SK-N-SH treated with all-trans-retinoic acid at 6 μM for 48 hours (cell line): ENCODE measurements at regions not wholly inside any gene's neighbourhood (a gene's known extent, or its start where the extent isn't known, plus 50 kb on each side); places are given as distances from the start of the nearest gene placed in this dataset.
A peak's percentile ranks its signal among the peaks of the same experiment; 100 is the strongest.

Source experiments
- ATAC-seq: fragments of 200-7000 bp; cut with Tn5 transposase; 3 replicates; pipeline ENCODE4 v1.9.1; 2020; ENCODE audit warnings: mild to moderate bottlenecking, moderate library complexity
- ARNTL ChIP-seq: fragments of 450-650 bp; formaldehyde crosslinking; IDR thresholded peaks from 2 replicates; pipeline ENCODE4 v1.5.0; 2020; ENCODE audit warnings: low read depth, mild to moderate bottlenecking, moderate library complexity, borderline replicate concordance
- BACH2 ChIP-seq: fragments of 250-450 bp; sonication (Bioruptor Pico); IDR thresholded peaks from 2 replicates; pipeline ENCODE4 v1.9.0; 2021; ENCODE audit warnings: mild to moderate bottlenecking, borderline replicate concordance
- CREB5 ChIP-seq: fragments of 250-450 bp; sonication (Bioruptor Pico); IDR thresholded peaks from 2 replicates; pipeline ENCODE4 v1.5.1; 2020; ENCODE audit warnings: low read depth, mild to moderate bottlenecking, moderate library complexity
- CSDC2 ChIP-seq: fragments of 250-450 bp; sonication (Bioruptor Pico); IDR thresholded peaks from 2 replicates; pipeline ENCODE4 v1.5.0; 2020; ENCODE audit warnings: mild to moderate bottlenecking, moderate library complexity
- CSRNP3 ChIP-seq: fragments of 250-450 bp; sonication (Bioruptor Pico); IDR thresholded peaks from 2 replicates; pipeline ENCODE4 v1.5.1; 2021; ENCODE audit warnings: mild to moderate bottlenecking, moderate library complexity
- GLIS3 ChIP-seq: fragments of 250-450 bp; sonication (Bioruptor Pico); IDR thresholded peaks from 2 replicates; pipeline ENCODE4 v1.5.0; 2020; ENCODE audit warnings: mild to moderate bottlenecking, moderate library complexity
- ISL1 ChIP-seq: fragments of 250-450 bp; sonication (Bioruptor Pico); IDR thresholded peaks from 2 replicates; pipeline ENCODE4 v2.1.2; 2022; ENCODE audit warnings: mild to moderate bottlenecking, moderate library complexity
- OSR1 ChIP-seq: fragments of 250-450 bp; sonication (Bioruptor Pico); IDR thresholded peaks from 2 replicates; pipeline ENCODE4 v1.8.0; 2022; ENCODE audit warnings: moderate library complexity, mild to moderate bottlenecking, inconsistent platforms
- PATZ1 ChIP-seq: fragments of 250-450 bp; sonication (Bioruptor Pico); IDR thresholded peaks from 2 replicates; pipeline ENCODE4 v1.8.0; 2020; ENCODE audit warnings: mild to moderate bottlenecking, moderate library complexity, borderline replicate concordance
- POU6F1 ChIP-seq: fragments of 250-450 bp; sonication (Bioruptor Pico); IDR thresholded peaks from 2 replicates; pipeline ENCODE4 v1.8.0; 2021; ENCODE audit warnings: low read depth, mild to moderate bottlenecking, moderate library complexity, borderline replicate concordance
- PPARA ChIP-seq: fragments of 250-450 bp; sonication (Bioruptor Pico); IDR thresholded peaks from 2 replicates; pipeline ENCODE4 v1.5.0; 2020; ENCODE audit warnings: mild to moderate bottlenecking, borderline replicate concordance
- RARB ChIP-seq: fragments of 250-450 bp; sonication (Bioruptor Pico); IDR thresholded peaks from 2 replicates; pipeline ENCODE4 v1.8.0; 2021; ENCODE audit warnings: mild to moderate bottlenecking, moderate library complexity
- SNAI2 ChIP-seq: fragments of 250-450 bp; sonication (Bioruptor Pico); IDR thresholded peaks from 2 replicates; pipeline ENCODE4 v1.5.0; 2020; ENCODE audit warnings: mild to moderate bottlenecking, moderate library complexity
- TCF4 ChIP-seq: fragments of 250-450 bp; sonication (Bioruptor Pico); IDR thresholded peaks from 2 replicates; pipeline ENCODE4 v1.8.0; 2021; ENCODE audit warnings: mild to moderate bottlenecking, moderate library complexity, borderline replicate concordance
- TOX ChIP-seq: fragments of 250-450 bp; sonication (Bioruptor Pico); IDR thresholded peaks from 2 replicates; pipeline ENCODE4 v1.8.0; 2021; ENCODE audit warnings: mild to moderate bottlenecking, moderate library complexity, borderline replicate concordance
- TSHZ2 ChIP-seq: fragments of 250-450 bp; sonication (Bioruptor Pico); IDR thresholded peaks from 2 replicates; pipeline ENCODE4 v1.5.0; 2020; ENCODE audit warnings: mild to moderate bottlenecking, moderate library complexity
- ZFP3 ChIP-seq: fragments of 250-450 bp; sonication (Bioruptor Pico); IDR thresholded peaks from 2 replicates; pipeline ENCODE4 v1.5.0; 2020; ENCODE audit warnings: mild to moderate bottlenecking, moderate library complexity
- ZNF565 ChIP-seq: fragments of 450-650 bp; formaldehyde crosslinking; conservative IDR thresholded peaks from 2 replicates; pipeline ENCODE4 v1.5.0; 2020; ENCODE audit warnings: low read depth, mild to moderate bottlenecking, moderate library complexity
- ZNF8 ChIP-seq: fragments of 450-650 bp; formaldehyde crosslinking; IDR thresholded peaks from 2 replicates; pipeline ENCODE4 v1.5.0; 2020; ENCODE audit warnings: mild to moderate bottlenecking, moderate library complexity

GRCh38 chr7:124403112-124403511, 362.5 kb downstream of the GPR37 start:
- TF ChIP-seq ISL1 (peak; percentile 74), CREB5 (0 out of 2 replicates have a peak, but pooled peaks have one; percentile 9), PPARA (CRISPR knock-in tag) (no peak)
- ATAC-seq, result no peak

- no peak for TF ChIP-seq TSHZ2 (CRISPR knock-in tag)
- TF ChIP-seq SNAI2 (CRISPR knock-in tag), result no peak
- TF ChIP-seq RARB (CRISPR knock-in tag), result no peak
- no peak for TF ChIP-seq CREB5
- no peak for TF ChIP-seq BACH2 (CRISPR knock-in tag)
- no peak for TF ChIP-seq GLIS3
- no peak for ATAC-seq
These were observed 365.7 kb downstream of the GPR37 start for GRCh38 chr7:124399941-124400340.

- TF ChIP-seq BACH2 (CRISPR knock-in tag) (no peak), PATZ1 (CRISPR knock-in tag) (no peak), CSDC2 (CRISPR knock-in tag) (no peak), OSR1 (CRISPR knock-in tag) (no peak), PPARA (CRISPR knock-in tag) (no peak), CSRNP3 (CRISPR knock-in tag) (no peak), ZNF8 (CRISPR knock-in tag) (no peak), POU6F1 (CRISPR knock-in tag) (no peak), ISL1 (no peak), ARNTL (CRISPR knock-in tag) (no peak), CREB5 (no peak), ZFP3 (CRISPR knock-in tag) (no peak), TOX (CRISPR knock-in tag) (no peak), TSHZ2 (CRISPR knock-in tag) (no peak), ZNF565 (CRISPR knock-in tag) (no peak), TCF4 (no peak), SNAI2 (CRISPR knock-in tag) (no peak)
- ATAC-seq, result no peak
These were observed 366.2 kb upstream of the TMEM229A start for GRCh38 chr7:124398937-124399552.
